BJ (cell line): ENCODE measurements at regions not wholly inside any gene's neighbourhood (a gene's known extent, or its start where the extent isn't known, plus 50 kb on each side); places are given as distances from the start of the nearest gene placed in this dataset.

Experiments
- CTCF ChIA-PET: fragments of 350-600 bp; formaldehyde crosslinking; extraction: SDS; loops from one replicate; lab custom pipeline; 2021; ENCODE audit warnings: antibody characterized with exemption, inconsistent platforms; lab: Yijun Ruan, JAX
- POLR2A ChIA-PET: fragments of 300-600 bp; sonication (Branson Sonifier 250); formaldehyde crosslinking; extraction: SDS; loops from one replicate; lab custom pipeline; 2021; ENCODE audit warnings: antibody characterized with exemption; lab: Charles Lee
- DNase-seq: peaks from one replicate; pipeline ENCODE4 v3.0.0-alpha.2; 2011; ENCODE audit warnings: low read depth
- H3K27me3 ChIP-seq: 2 replicates; pipeline ENCODE4 v1.6.0; 2011; ENCODE audit warnings: low read length; ENCODE audit not compliant: control insufficient read depth, insufficient read depth
- H3K36me3 ChIP-seq: 2 replicates; pipeline ENCODE4 v1.5.1; 2011; ENCODE audit warnings: low read length; ENCODE audit not compliant: control insufficient read depth, insufficient read depth
- H3K4me3 ChIP-seq: 2 replicates; pipeline ENCODE4 v1.5.1; 2011; ENCODE audit warnings: low read depth, mild to moderate bottlenecking, control low read depth, low read length
- CTCF ChIP-seq: IDR thresholded peaks from 2 replicates; pipeline ENCODE4 v1.5.1; 2011; ENCODE audit warnings: low read depth, mild to moderate bottlenecking, control low read depth, inconsistent platforms, low read length, moderate library complexity; ENCODE audit not compliant: insufficient read depth

GRCh38 chr1:117284399-117285215 lies 73.9 kb upstream of the VTCN1 start:
- no peaks in the 10 kb centered on the region for H3K27me3 ChIP-seq
- no peak overlapping the region for H3K4me3 ChIP-seq
- TF ChIP-seq CTCF, result peak; percentile 64
- no peaks in the 10 kb centered on the region for H3K36me3 ChIP-seq
- ChIA-PET POLR2A (no interaction called here), CTCF (interaction anchor here (0.6 to 9.3 kb wide), 35 partner anchors 9 to 563 kb away, joined by 3 to 147 read pairs (median 4); partner anchors contain the start of genes TRIM45 and TTF2)
- peak; percentile 26 for DNase-seq

- Histone ChIP-seq H3K36me3 (no peaks in the 10 kb centered on the region), H3K27me3 (no peaks in the 10 kb centered on the region), H3K4me3 (no peak overlapping the region)
- DNase-seq, result no peak
- ChIA-PET CTCF (interaction anchor here (0.7 to 1.6 kb wide), 3 partner anchors 22 to 222 kb away, joined by 3 to 7 read pairs (median 3); no protein-coding TSS in a partner anchor), POLR2A (no interaction called here)
- no peak for TF ChIP-seq CTCF
Measured at GRCh38 chr1:117278531-117278930, 67.8 kb upstream of the VTCN1 start.

GRCh38 chr1:117275055-117275454 lies 64.3 kb upstream of the VTCN1 start:
- Histone ChIP-seq H3K4me3 (no peak overlapping the region), H3K36me3 (no peaks in the 10 kb centered on the region), H3K27me3 (no peaks in the 10 kb centered on the region)
- ChIA-PET POLR2A (no interaction called here), CTCF (interaction anchor here (0.7 to 3.4 kb wide), 2 partner anchors 9 to 63 kb away, joined by 3 to 16 read pairs; no protein-coding TSS in a partner anchor)
- no peak for TF ChIP-seq CTCF
- no peak for DNase-seq

DNA sequence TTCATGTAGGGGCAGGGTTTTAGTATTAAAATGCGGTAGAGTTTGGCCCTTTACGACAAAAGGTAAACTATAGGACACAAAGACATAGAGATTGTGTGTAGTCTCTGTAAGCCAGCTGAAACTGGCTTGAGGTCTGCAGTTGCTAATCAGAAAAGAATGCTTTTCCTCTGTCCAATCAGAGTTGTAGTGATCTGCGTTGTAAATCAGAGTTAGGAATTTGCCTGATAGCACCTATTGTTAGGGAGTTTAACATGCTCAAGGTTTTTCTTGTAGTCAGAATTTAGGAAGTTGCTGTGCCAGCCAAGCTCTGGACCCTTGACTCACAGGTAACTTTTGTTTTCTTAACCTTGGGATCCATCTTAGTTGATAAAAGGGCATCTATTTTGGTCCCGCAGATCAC lies 61.2 kb upstream of the VTCN1 start:
- CTCF ChIA-PET, result interaction anchor here (1.2 kb wide), 2 partner anchors 13 to 17 kb away, joined by 3 read pairs; no protein-coding TSS in a partner anchor
- POLR2A ChIA-PET, result no interaction called here
- no peak for DNase-seq
- Histone ChIP-seq H3K27me3 (no peaks in the 10 kb centered on the region), H3K4me3 (no peak overlapping the region), H3K36me3 (no peaks in the 10 kb centered on the region)
- TF ChIP-seq CTCF, result no peak

GRCh38 chr1:117271129-117271528 lies 60.4 kb upstream of the VTCN1 start:
- TF ChIP-seq CTCF, result no peak
- H3K27me3 ChIP-seq, result no peaks in the 10 kb centered on the region
- no peaks in the 10 kb centered on the region for H3K36me3 ChIP-seq
- DNase-seq, result no peak
- no peak overlapping the region for H3K4me3 ChIP-seq
- ChIA-PET CTCF (interaction anchor here (1.2 kb wide), 1 partner anchor 16 kb away, joined by 3 read pairs; no protein-coding TSS in a partner anchor), POLR2A (no interaction called here)
